GM12873 (cell line): ENCODE measurements at regions not wholly inside any gene's neighbourhood (a gene's known extent, or its start where the extent isn't known, plus 50 kb on each side); places are given as distances from the start of the nearest gene placed in this dataset.

Experiments
- CTCF ChIP-seq: IDR thresholded peaks from 2 replicates; pipeline ENCODE4 v1.5.1; 2012; ENCODE audit warnings: low read depth, mild to moderate bottlenecking, moderate library complexity, low read length, control low read depth; ENCODE audit not compliant: insufficient read depth; ENCODE audit errors: missing control alignments

GRCh38 chr1:191290441-191290840, 812.8 kb upstream of the BRINP3 start:
- no peak for TF ChIP-seq CTCF

GRCh38 chr1:191305370-191305769, 827.7 kb upstream of the BRINP3 start:
- no peak for TF ChIP-seq CTCF

GRCh38 chr1:191306916-191307315, 829.3 kb upstream of the BRINP3 start:
- no peak for TF ChIP-seq CTCF

- no peak for TF ChIP-seq CTCF
Observed at GRCh38 chr1:191320062-191320461, 838.2 kb upstream of the RGS18 start.

GRCh38 chr1:191327868-191328267, 830.4 kb upstream of the RGS18 start:
- TF ChIP-seq CTCF: no peak

GRCh38 chr1:191343816-191344215, 814.4 kb upstream of the RGS18 start:
- TF ChIP-seq CTCF: no peak

GRCh38 chr1:191346381-191346780, 811.9 kb upstream of the RGS18 start:
- no peak for TF ChIP-seq CTCF
